ENCODE measurements at regions not wholly inside any gene's neighbourhood (a gene's known extent, or its start where the extent isn't known, plus 50 kb on each side); places are given as distances from the start of the nearest gene placed in this dataset.
"Not testable (repeated sequence)": the region's sequence is repeated elsewhere in the genome, so short reads cannot be mapped to it uniquely, and the experiment has no call there.

GRCh38 chr6:67878216-67878615 lies 756.9 kb upstream of the ADGRB3 start:
- not testable (repeated sequence) for DNase-seq (ENCODE audit: low read depth)

- no peak for DNase-seq (ENCODE audit: low read depth)
Measured at GRCh38 chr6:67877288-67877687, 757.8 kb upstream of the ADGRB3 start.

- DNase-seq (ENCODE audit: low read depth) = no peak
Measured at GRCh38 chr6:67875877-67876383, 759.2 kb upstream of the ADGRB3 start.

- DNase-seq (ENCODE audit: low read depth) = no peak
Measured at GRCh38 chr6:67870321-67870720, 764.8 kb upstream of the ADGRB3 start.

GRCh38 chr6:67863346-67863745 lies 771.7 kb upstream of the ADGRB3 start:
- DNase-seq (ENCODE audit: low read depth) = no peak

- no peak for DNase-seq (ENCODE audit: low read depth)
Measured at GRCh38 chr6:67854098-67854497, 781.0 kb upstream of the ADGRB3 start.

GRCh38 chr6:67839818-67840217 lies 795.3 kb upstream of the ADGRB3 start:
- no peak for DNase-seq (ENCODE audit: low read depth)

- DNase-seq (ENCODE audit: low read depth) = no peak
Measured at GRCh38 chr6:67825201-67825895, 809.7 kb upstream of the ADGRB3 start.

GRCh38 chr6:67818322-67818721 lies 816.8 kb upstream of the ADGRB3 start:
- DNase-seq (ENCODE audit: low read depth) = no peak

GRCh38 chr6:67815623-67816022 lies 819.5 kb upstream of the ADGRB3 start:
- no peak for DNase-seq (ENCODE audit: low read depth)

GRCh38 chr6:67814262-67814661 lies 820.8 kb upstream of the ADGRB3 start:
- DNase-seq (ENCODE audit: low read depth) = no peak

- DNase-seq (ENCODE audit: low read depth) = no peak
Measured at GRCh38 chr6:67812693-67813092, 822.4 kb upstream of the ADGRB3 start.

- no peak for DNase-seq (ENCODE audit: low read depth)
Measured at GRCh38 chr6:67812125-67812524, 823.0 kb upstream of the ADGRB3 start.

GRCh38 chr6:67811239-67812037 lies 823.6 kb upstream of the ADGRB3 start:
- DNase-seq (ENCODE audit: low read depth) = no peak

GRCh38 chr6:67804808-67805207 lies 830.3 kb upstream of the ADGRB3 start:
- not testable (repeated sequence) for DNase-seq (ENCODE audit: low read depth)

- no peak for DNase-seq (ENCODE audit: low read depth)
Measured at GRCh38 chr6:67802771-67803170, 832.3 kb upstream of the ADGRB3 start.

GRCh38 chr6:67792996-67793395 lies 842.1 kb upstream of the ADGRB3 start:
- DNase-seq (ENCODE audit: low read depth) = no peak

GRCh38 chr6:67790569-67790968 lies 844.5 kb upstream of the ADGRB3 start:
- DNase-seq (ENCODE audit: low read depth) = no peak

GRCh38 chr6:67787119-67787518 lies 848.0 kb upstream of the ADGRB3 start:
- DNase-seq (ENCODE audit: low read depth) = not testable (repeated sequence)

GRCh38 chr6:67779876-67780275 lies 855.2 kb upstream of the ADGRB3 start:
- DNase-seq (ENCODE audit: low read depth) = no peak

GRCh38 chr6:67775333-67775732 lies 859.7 kb upstream of the ADGRB3 start:
- DNase-seq (ENCODE audit: low read depth) = no peak

- no peak for DNase-seq (ENCODE audit: low read depth)
Measured at GRCh38 chr6:67768972-67769371, 866.1 kb upstream of the ADGRB3 start.

Data from fibroblast of the conjunctiva (primary cell).